Parathyroid adenoma (tissue), 2 donors: ENCODE measurements at regions not wholly inside any gene's neighbourhood (a gene's known extent, or its start where the extent isn't known, plus 50 kb on each side); places are given as distances from the start of the nearest gene placed in this dataset.

Experiments
- H2AFZ ChIP-seq: fragments of 300-600 bp; sonication (generic); one replicate; pipeline ENCODE4 v1.7.0; 2017; ENCODE audit warnings: antibody characterized with exemption, mild to moderate bottlenecking
- H3K27ac ChIP-seq: fragments of 300-600 bp; sonication (generic); one replicate; pipeline ENCODE4 v1.7.0; 2017
- H3K27me3 ChIP-seq: fragments of 300-600 bp; sonication (generic); one replicate; pipeline ENCODE4 v1.7.0; 2017; ENCODE audit warnings: low read length; ENCODE audit not compliant: control insufficient read depth, insufficient read depth
- H3K36me3 ChIP-seq: fragments of 300-600 bp; sonication (generic); one replicate; pipeline ENCODE4 v1.7.0; 2017; ENCODE audit warnings: low read length; ENCODE audit not compliant: control insufficient read depth, insufficient read depth
- H3K4me1 ChIP-seq: fragments of 300-600 bp; sonication (generic); one replicate; pipeline ENCODE4 v1.7.0; 2017; ENCODE audit warnings: control low read depth
- H3K4me2 ChIP-seq: fragments of 300-600 bp; sonication (generic); one replicate; pipeline ENCODE4 v1.7.0; 2017; ENCODE audit warnings: low read length
- H3K4me3 ChIP-seq: fragments of 300-600 bp; sonication (generic); one replicate; pipeline ENCODE4 v1.7.0; 2017; ENCODE audit warnings: low read depth, low read length
- H3K79me2 ChIP-seq: fragments of 300-600 bp; sonication (generic); one replicate; pipeline ENCODE4 v1.7.0; 2017; ENCODE audit warnings: control low read depth
- H3K9ac ChIP-seq: fragments of 300-600 bp; sonication (generic); one replicate; pipeline ENCODE4 v1.7.0; 2017; ENCODE audit warnings: mild to moderate bottlenecking
- H3K9me3 ChIP-seq: fragments of 300-600 bp; sonication (generic); one replicate; pipeline ENCODE4 v1.7.0; 2017; ENCODE audit warnings: low read length; ENCODE audit not compliant: control insufficient read depth
- TF ChIP-seq, protein P1 (sequence below): fragments of 300-600 bp; sonication (generic); IDR thresholded peaks from one replicate; pipeline ENCODE4 v1.7.0; 2017; ENCODE audit warnings: antibody characterized with exemption, mild to moderate bottlenecking
- donor health status: primary hyperparathyroidism.

DNA sequence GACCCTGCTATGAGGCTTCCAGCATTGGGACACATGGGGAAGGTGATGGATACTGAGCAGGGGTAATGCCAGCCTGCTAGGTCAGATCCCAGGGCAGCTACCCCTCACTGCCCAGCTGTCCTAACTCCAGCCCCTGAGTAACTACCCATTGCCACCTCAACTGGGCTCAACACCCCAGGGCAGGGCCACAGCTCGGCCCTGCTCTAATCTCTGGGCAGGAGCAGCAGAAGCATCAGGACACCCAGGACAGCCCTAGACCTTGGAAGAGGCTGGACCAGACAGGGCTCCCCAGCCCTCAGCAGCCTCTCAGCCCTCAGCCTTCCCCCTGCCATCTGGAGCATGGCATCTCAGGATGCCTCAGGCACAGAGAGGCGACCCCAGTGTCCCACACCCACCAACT, 67.4 kb upstream of the TOP1 start:
- H3K9ac ChIP-seq, result no peak overlapping the region
- H3K27ac ChIP-seq, result no peak overlapping the region
- no peak overlapping the region for H3K4me2 ChIP-seq
- H3K79me2 ChIP-seq, result peaks cover 5% of the 10 kb centered on the region
- H2AFZ ChIP-seq, result peak overlapping the region; percentile 20
- no peaks in the 10 kb centered on the region for H3K27me3 ChIP-seq
- H3K4me3 ChIP-seq, result no peak overlapping the region
- no peaks in the 10 kb centered on the region for H3K9me3 ChIP-seq
- TF ChIP-seq, protein P1, sequence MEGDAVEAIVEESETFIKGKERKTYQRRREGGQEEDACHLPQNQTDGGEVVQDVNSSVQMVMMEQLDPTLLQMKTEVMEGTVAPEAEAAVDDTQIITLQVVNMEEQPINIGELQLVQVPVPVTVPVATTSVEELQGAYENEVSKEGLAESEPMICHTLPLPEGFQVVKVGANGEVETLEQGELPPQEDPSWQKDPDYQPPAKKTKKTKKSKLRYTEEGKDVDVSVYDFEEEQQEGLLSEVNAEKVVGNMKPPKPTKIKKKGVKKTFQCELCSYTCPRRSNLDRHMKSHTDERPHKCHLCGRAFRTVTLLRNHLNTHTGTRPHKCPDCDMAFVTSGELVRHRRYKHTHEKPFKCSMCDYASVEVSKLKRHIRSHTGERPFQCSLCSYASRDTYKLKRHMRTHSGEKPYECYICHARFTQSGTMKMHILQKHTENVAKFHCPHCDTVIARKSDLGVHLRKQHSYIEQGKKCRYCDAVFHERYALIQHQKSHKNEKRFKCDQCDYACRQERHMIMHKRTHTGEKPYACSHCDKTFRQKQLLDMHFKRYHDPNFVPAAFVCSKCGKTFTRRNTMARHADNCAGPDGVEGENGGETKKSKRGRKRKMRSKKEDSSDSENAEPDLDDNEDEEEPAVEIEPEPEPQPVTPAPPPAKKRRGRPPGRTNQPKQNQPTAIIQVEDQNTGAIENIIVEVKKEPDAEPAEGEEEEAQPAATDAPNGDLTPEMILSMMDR, result no peak
- no peaks in the 10 kb centered on the region for H3K36me3 ChIP-seq
- peaks cover 23% of the 10 kb centered on the region for H3K4me1 ChIP-seq

DNA sequence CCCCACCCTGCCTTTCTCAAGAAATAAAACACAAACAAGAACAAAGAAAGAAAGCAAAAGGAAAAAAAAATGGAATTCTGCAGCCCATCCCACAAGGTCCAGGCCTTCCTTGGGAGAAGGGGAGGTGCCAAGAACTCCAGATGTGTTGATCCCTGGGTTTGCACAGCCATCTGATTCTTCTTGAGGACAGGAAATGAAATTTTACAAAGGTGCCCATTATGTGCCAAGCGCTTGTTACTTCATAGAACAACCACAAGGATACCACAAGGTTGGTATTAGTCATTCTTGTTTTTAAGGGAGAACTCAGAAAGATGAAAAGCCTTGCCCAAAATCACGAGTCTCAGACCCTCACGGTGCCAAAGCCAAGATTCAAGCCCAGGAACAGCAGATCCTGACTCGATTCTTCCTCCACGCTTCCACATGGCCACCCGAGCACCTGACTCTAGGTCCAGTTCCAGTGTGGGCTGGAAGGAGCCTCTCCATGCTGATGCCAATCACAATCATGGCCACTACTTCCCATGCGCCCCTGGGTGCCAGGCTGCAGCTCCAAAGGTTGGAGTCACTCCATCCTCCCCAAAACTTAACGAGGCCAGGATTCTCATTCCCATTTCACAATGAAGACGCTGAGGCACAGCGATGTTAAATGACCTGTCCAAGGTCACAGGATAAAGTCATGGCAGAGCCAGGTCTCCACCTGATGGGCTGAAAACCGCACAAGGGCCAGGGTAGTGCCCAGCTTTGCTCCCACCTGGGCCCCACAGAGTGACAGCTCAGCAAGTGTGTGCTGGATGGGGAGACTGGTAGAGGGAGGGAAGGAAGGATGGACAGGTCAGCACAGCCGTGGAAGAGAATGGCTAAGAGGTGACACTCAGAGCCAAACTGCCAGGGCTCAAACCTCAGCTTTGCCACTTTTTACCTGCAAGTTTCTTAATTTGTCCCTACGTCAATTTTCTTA, 66.7 kb upstream of the TOP1 start:
- no peak overlapping the region for H3K4me2 ChIP-seq
- no peaks in the 10 kb centered on the region for H3K9me3 ChIP-seq
- no peak overlapping the region for H3K9ac ChIP-seq
- TF ChIP-seq, protein P1, result no peak
- H2AFZ ChIP-seq, result peak overlapping the region; percentile 83
- peaks cover 23% of the 10 kb centered on the region for H3K4me1 ChIP-seq
- H3K27me3 ChIP-seq, result no peaks in the 10 kb centered on the region
- peaks cover 5% of the 10 kb centered on the region for H3K79me2 ChIP-seq
- no peak overlapping the region for H3K4me3 ChIP-seq
- H3K27ac ChIP-seq, result peak overlapping the region; percentile 78
- no peaks in the 10 kb centered on the region for H3K36me3 ChIP-seq

DNA sequence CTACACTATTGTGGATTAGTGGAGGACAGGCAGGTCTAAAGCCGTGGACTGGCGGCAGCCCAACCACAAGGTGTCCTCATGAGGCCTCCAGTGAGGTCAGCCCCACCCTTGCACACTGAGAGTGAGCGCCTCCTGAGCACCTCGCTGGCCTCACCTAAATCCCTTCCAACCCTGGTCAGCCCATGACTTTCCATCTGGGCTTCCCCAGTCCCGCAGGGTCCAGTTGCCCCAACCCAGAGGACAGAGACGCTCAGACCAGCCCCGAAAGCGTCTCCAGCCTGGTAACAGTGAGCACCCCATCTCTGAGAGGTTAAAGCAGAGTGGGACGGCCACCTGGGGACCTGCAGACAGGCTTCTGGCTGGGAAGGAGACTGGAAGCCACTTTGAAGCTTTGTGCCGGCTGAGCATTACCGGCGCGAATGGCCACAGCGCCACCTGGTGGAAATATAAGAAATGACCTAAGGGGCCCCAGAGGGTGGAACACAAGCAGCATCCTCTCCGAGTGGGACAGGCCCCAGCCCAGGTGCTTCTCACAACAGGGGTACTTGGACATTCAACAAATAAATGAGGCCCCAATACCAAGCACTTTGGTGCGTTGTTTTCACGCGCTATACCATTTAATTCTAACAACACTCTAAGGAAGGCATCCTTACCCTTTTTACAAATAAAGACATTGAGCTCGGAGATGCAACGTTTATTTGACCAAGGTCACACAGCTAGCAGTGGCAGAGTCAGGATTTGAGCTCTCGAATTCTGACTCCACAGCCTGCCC, 65.7 kb upstream of the TOP1 start:
- TF ChIP-seq, protein P1, result peak; percentile 96
- no peak overlapping the region for H3K4me3 ChIP-seq
- H3K36me3 ChIP-seq, result no peaks in the 10 kb centered on the region
- no peaks in the 10 kb centered on the region for H3K27me3 ChIP-seq
- peak overlapping the region; percentile 83 for H2AFZ ChIP-seq
- no peaks in the 10 kb centered on the region for H3K9me3 ChIP-seq
- H3K4me2 ChIP-seq, result peak overlapping the region; percentile 48
- peak overlapping the region; percentile 78 for H3K27ac ChIP-seq
- H3K79me2 ChIP-seq, result peaks cover 5% of the 10 kb centered on the region
- H3K4me1 ChIP-seq, result peaks cover 23% of the 10 kb centered on the region
- no peak overlapping the region for H3K9ac ChIP-seq

DNA sequence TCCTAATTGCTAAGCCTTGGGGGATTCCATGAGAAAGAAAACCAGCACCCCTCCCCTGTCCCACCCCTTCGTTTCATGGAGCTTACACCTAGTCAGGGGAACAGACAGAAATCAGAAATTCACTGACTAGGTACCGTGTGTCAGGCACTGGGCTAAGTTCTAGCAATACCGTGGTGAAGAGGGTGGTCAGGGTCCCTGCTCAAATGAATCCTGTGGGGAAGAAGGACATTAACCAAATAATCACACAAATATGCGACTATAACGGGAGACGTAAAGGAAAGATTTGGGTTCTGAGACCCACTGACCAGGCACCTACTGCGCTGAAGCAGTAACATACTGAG, 65.1 kb upstream of the TOP1 start:
- Histone ChIP-seq H3K27me3 (no peaks in the 10 kb centered on the region), H3K4me2 (no peak overlapping the region), H3K9me3 (no peaks in the 10 kb centered on the region), H3K36me3 (no peaks in the 10 kb centered on the region), H3K4me1 (peaks cover 23% of the 10 kb centered on the region), H3K79me2 (peaks cover 5% of the 10 kb centered on the region), H3K4me3 (no peak overlapping the region), H3K27ac (no peak overlapping the region), H3K9ac (no peak overlapping the region), H2AFZ (no peak overlapping the region)
- TF ChIP-seq, protein P1, result no peak
